Heart left ventricle (tissue), 13 donors: ENCODE measurements at regions not wholly inside any gene's neighbourhood (a gene's known extent, or its start where the extent isn't known, plus 50 kb on each side); places are given as distances from the start of the nearest gene placed in this dataset.

Experiments
- POLR2A ChIP-seq, 2 donors: fragments of 450-650 bp; IDR thresholded peaks; one replicate each; pipeline ENCODE4 v1.6.1; 2017; ENCODE audit warnings: antibody characterized with exemption in 2 of 2, mild to moderate bottlenecking in 2 of 2, moderate library complexity in 2 of 2
- TF ChIP-seq, protein P1 (sequence below), 12 donors: fragments of 200-600 bp; sonication (generic) in 4 of 12; IDR thresholded peaks; one replicate each; pipeline versions ENCODE4 v1.5.0 to v1.8.0; 2018 to 2022; ENCODE audit warnings: antibody characterized with exemption in 12 of 12, mild to moderate bottlenecking in 5 of 12
- donor health status: ischemic (EF 13 %, LVEDD 7.1; RV severe dilation, severe dysfunction).
- donor health status: DM: no; HTN: yes; CAD: no.
- donor health status: DM: no; HTN: no; CAD: no.
- donor health status: ischemic (EF 25% LVEDD 6.9; RV normal size, moderate dysfunction).
- donor health status: ischemic (EF 25% LVEDD 5.7; RV mildly dilated, moderate dysfunction).
- donor health status: ischemic (EF 35%, LVEDD 5.7; RV mildly dilated, moderate dysfunction).
- donor health status: nonischemic (EF 11% LVEDD 7.7; RV severe dilation, severe dysfunction).
- donor health status: DM: yes; HTN: yes; CAD: no.
- donor health status: PGD.
- donor health status: ischemic (EF 29% LVEDD 5.4; RV normal size, mild dysfunction).
- donor health status: nonischemic (EF 23%, LVEDD 6.1; RV moderate dilation, normal function).

- TF ChIP-seq, protein P1, sequence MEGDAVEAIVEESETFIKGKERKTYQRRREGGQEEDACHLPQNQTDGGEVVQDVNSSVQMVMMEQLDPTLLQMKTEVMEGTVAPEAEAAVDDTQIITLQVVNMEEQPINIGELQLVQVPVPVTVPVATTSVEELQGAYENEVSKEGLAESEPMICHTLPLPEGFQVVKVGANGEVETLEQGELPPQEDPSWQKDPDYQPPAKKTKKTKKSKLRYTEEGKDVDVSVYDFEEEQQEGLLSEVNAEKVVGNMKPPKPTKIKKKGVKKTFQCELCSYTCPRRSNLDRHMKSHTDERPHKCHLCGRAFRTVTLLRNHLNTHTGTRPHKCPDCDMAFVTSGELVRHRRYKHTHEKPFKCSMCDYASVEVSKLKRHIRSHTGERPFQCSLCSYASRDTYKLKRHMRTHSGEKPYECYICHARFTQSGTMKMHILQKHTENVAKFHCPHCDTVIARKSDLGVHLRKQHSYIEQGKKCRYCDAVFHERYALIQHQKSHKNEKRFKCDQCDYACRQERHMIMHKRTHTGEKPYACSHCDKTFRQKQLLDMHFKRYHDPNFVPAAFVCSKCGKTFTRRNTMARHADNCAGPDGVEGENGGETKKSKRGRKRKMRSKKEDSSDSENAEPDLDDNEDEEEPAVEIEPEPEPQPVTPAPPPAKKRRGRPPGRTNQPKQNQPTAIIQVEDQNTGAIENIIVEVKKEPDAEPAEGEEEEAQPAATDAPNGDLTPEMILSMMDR (IDR thresholded peaks at IDR 0.05): no peak
- TF ChIP-seq POLR2A (IDR thresholded peaks at IDR 0.05): no peak
Observed at GRCh38 chr3:24951180-24951579, 456.5 kb upstream of the THRB start.
